ENCODE measurements at regions not wholly inside any gene's neighbourhood (a gene's known extent, or its start where the extent isn't known, plus 50 kb on each side); places are given as distances from the start of the nearest gene placed in this dataset.

DNA sequence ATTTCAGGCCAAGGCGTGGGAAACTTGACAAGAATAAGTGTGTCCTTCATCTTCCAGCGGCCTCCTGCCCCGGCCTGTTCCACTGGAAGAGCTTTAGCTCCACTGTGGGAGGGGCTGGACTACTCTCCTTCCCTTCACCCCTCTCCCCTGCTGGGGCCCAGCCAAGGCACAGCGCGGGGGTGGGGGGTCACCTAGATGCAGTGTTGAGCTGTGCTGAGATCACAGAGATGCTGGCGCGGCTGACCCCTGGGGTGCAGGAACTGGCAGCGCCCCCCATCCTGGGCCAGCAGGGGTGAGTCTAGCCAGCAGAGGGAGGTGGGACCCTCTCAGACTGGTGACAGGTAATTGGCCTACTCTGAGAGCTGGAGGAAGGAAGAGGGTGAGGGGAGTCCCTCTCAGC lies 111.8 kb upstream of the LHX1 start:
- FAIRE-seq (no peak), DNase-seq (ENCODE audit: insufficient read length) (no peak)
- TF ChIP-seq TAF1 (IDR thresholded peaks at IDR 0.05; ENCODE audit: borderline replicate concordance, low read depth, low read length) = no peak
- no peak for TF ChIP-seq POLR2A (IDR thresholded peaks at IDR 0.05; ENCODE audit: low read depth, low read length)
- no peak for TF ChIP-seq POLR2AphosphoS5 (IDR thresholded peaks at IDR 0.05; ENCODE audit: low read depth, low read length)

DNA sequence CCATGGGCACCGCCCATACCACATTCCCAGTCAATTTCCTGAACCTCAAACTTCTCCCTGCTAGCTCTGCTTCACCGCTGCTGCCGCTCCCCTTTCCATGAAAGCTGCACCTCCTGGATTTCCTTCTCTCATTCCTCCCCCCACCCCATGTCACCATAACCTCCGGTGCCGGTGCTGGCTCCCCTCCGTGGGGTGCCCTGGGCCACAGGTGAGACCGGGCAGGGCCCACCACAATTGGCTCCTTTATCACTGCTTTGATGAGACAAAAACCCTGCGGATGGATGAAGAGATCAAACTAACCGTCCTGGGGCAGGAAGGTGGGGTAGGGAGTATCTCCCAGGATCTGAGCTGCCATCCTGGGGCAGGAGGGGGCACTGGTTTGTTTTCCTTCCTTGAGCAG lies 111.3 kb upstream of the LHX1 start:
- no peak for DNase-seq (ENCODE audit: insufficient read length)
- TF ChIP-seq TAF1 (IDR thresholded peaks at IDR 0.05; ENCODE audit: borderline replicate concordance, low read depth, low read length) = no peak
- no peak for FAIRE-seq

DNA sequence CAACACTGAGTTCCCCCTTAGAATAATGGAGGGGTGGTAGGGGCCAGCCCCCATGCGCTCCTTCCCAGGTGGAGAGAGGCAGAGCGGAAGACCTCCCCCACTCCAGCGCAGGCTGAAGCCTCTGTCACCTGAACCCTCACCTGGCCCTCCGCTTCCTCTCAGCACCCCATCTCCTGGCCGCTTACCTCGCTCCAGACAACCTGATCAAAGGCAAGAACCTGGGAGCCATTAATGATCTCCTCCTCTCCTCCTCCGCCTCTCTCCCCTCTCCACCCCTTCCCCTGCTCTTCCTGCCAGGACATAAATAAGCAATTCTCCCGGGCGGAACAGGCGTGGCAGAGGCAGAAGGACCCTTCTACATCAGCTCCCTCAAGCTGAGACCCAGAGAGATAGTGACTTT lies 110.2 kb upstream of the LHX1 start:
- TF ChIP-seq POLR2A (IDR thresholded peaks at IDR 0.05; ENCODE audit: low read depth, low read length) (no peak), POLR2AphosphoS5 (IDR thresholded peaks at IDR 0.05; ENCODE audit: low read depth, low read length) (no peak), TAF1 (IDR thresholded peaks at IDR 0.05; ENCODE audit: borderline replicate concordance, low read depth, low read length) (no peak)
- DNase-seq (ENCODE audit: insufficient read length) (no peak), FAIRE-seq (no peak)

DNA sequence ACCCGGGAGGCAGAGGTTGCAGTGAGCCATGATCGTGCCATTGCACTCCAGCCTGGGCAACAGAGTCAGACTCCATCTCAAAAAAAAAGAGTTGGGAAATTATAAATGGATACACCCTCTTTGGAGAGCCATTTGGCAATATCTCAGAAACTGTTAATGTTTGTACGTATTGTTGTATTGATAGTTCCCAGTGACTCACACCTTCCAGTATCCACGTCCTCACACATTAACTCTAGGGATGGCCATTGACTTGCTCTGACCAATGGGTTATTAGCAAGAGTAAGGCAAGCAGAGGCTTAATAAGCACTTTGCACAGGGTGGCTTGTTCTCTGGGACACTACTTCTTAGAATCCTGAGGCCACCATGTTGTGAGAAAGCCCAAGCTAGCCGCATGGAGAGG lies 107.6 kb upstream of the LHX1 start:
- DNase-seq (ENCODE audit: insufficient read length) (no peak), FAIRE-seq (no peak)
- no peak for TF ChIP-seq TAF1 (IDR thresholded peaks at IDR 0.05; ENCODE audit: borderline replicate concordance, low read depth, low read length)
- no peak for TF ChIP-seq POLR2AphosphoS5 (IDR thresholded peaks at IDR 0.05; ENCODE audit: low read depth, low read length)
- TF ChIP-seq POLR2A (IDR thresholded peaks at IDR 0.05; ENCODE audit: low read depth, low read length) = no peak

DNA sequence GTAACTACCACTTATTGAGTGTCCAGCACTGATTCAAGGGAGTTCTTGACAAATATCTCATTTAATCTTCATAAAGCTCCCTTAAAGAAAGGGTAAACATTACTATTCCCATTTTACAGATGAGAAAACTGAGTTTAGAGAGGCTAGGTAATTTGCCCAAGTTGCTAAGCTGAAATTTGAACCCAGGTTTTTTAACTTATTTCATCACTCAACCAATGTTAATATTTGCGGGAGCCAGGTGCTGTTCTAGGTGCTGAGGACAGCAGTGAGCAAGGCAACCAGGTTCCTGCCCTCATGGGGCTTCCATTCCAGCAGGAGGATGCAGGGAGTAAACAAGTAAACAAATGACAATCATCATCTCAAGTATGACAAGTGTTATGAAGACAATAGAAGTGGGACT lies 104.0 kb upstream of the LHX1 start:
- DNase-seq (ENCODE audit: insufficient read length) = no peak
- FAIRE-seq = no peak
- TF ChIP-seq TAF1 (IDR thresholded peaks at IDR 0.05; ENCODE audit: borderline replicate concordance, low read depth, low read length) (no peak), POLR2A (IDR thresholded peaks at IDR 0.05; ENCODE audit: low read depth, low read length) (no peak), POLR2AphosphoS5 (IDR thresholded peaks at IDR 0.05; ENCODE audit: low read depth, low read length) (no peak)

DNA sequence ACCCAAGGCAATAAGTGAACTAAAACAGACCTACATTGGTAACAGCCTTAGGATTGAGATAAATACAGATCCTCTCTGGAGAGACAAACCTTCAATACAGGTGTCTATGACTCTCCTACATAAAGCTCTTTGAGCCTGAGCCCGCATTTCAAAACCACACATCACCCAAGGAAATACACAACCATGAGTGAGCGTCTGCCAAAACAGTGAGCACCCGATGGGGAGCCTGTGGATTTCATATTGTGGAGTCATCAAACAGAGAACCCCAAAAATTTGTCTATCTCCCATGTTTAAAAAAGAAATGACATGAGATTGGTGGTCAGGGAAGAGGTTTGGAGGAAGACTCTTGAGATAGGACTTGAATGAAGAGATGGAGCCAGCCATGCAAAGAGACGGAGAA lies 102.2 kb upstream of the LHX1 start:
- no peak for FAIRE-seq
- no peak for TF ChIP-seq TAF1 (IDR thresholded peaks at IDR 0.05; ENCODE audit: borderline replicate concordance, low read depth, low read length)
- TF ChIP-seq POLR2A (IDR thresholded peaks at IDR 0.05; ENCODE audit: low read depth, low read length) = no peak
- no peak for TF ChIP-seq POLR2AphosphoS5 (IDR thresholded peaks at IDR 0.05; ENCODE audit: low read depth, low read length)
- no peak for DNase-seq (ENCODE audit: insufficient read length)

DNA sequence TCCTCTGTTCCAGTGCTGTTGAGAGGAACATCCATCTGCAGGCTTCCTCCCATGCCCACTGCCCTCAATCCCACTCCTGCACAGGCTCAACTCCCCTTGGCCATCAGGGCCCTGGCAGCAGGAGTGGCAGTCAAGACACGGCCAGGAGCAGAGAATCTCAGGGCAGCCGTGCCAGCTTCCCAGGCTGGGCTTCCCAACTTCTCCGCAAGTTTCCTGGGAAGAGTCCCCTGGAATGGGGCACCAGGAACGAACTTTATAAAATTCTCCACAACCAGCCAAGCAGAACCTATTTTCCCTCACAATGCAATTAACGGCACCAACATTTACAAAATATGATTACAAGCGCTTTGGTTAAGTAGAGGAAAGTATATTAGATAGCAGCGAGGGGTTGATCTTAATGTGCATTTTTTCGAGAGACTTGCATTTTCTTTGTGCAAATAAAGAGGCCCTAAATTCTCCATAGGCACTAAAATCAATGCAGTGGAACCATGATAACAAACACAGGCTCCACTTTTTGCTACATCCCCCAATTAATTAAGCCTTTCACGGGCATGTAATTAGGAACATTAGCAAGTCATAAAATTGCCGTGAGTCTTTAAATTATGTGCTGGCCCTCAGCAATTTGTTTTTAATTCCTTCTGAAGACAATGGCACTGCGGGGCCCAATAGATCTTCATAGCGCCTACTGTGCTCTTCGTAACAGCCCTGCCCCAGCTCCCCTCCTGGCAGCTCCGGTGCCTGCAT lies 99.9 kb upstream of the LHX1 start:
- no peak for TF ChIP-seq TAF1 (IDR thresholded peaks at IDR 0.05; ENCODE audit: borderline replicate concordance, low read depth, low read length)
- TF ChIP-seq POLR2AphosphoS5 (IDR thresholded peaks at IDR 0.05; ENCODE audit: low read depth, low read length) = no peak
- no peak for TF ChIP-seq POLR2A (IDR thresholded peaks at IDR 0.05; ENCODE audit: low read depth, low read length)
- FAIRE-seq (no peak), DNase-seq (ENCODE audit: insufficient read length) (no peak)

DNA sequence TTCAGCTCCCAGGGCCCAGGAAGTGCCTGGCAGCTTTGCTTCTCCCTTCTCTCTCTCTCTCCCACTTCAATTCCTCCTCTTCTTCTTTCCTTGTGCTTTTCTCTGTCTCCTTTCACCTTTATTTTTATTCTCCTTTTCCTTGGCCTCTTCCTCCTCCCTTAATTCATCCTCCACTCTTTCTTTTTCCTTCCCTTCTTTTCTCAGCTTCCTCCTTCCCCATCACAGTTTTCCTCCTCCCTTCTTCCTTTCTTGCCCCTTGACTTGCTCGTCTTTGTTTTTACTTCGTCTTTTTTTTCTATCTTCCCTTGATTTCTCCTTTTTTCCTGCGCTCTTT lies 99.4 kb upstream of the LHX1 start:
- no peak for TF ChIP-seq POLR2A (IDR thresholded peaks at IDR 0.05; ENCODE audit: low read depth, low read length)
- FAIRE-seq (no peak), DNase-seq (ENCODE audit: insufficient read length) (no peak)

DNA sequence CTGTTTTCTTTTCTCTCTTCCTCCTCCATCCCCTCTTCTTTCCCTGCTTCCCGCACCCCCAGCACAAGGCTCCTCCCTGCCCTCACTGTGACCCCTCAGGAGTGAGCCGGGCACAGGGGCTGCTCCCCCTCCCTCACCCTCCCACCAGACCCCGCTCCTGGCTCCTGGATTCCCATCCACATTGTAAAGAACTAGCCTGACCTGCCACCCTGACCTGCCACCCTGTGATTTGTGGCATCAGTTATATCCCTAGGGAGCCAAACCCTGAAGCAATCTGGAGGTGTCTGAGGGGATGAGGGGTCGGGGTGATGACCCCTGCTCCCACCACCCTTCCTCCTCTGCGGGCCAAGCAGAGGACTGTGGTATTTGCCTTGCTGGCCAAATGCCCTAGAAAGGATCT lies 98.0 kb upstream of the LHX1 start:
- FAIRE-seq (no peak), DNase-seq (ENCODE audit: insufficient read length) (no peak)
- TF ChIP-seq TAF1 (IDR thresholded peaks at IDR 0.05; ENCODE audit: borderline replicate concordance, low read depth, low read length) = no peak
- TF ChIP-seq POLR2A (IDR thresholded peaks at IDR 0.05; ENCODE audit: low read depth, low read length) = no peak
- TF ChIP-seq POLR2AphosphoS5 (IDR thresholded peaks at IDR 0.05; ENCODE audit: low read depth, low read length) = no peak

DNA sequence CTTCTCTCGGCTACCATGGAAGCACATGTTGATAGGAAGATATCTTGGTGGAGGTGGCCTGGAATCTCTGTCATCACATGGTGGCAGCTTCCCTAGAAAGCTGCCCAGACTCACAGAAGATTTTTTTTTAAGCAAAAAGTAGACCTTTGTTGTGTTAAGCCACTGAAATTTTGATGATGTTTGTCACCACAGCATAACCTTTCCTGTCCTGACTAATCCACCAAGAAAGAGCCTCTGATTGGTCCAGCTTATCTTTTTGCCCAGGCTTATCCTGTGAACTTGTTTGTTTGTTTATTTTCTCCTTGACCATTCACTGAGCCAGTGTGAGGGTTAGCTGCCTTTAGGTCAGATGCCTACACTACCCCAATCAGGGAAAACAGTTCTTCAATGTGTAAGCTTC lies 96.5 kb upstream of the LHX1 start:
- TF ChIP-seq TAF1 (IDR thresholded peaks at IDR 0.05; ENCODE audit: borderline replicate concordance, low read depth, low read length) = no peak
- TF ChIP-seq POLR2AphosphoS5 (IDR thresholded peaks at IDR 0.05; ENCODE audit: low read depth, low read length) = no peak
- TF ChIP-seq POLR2A (IDR thresholded peaks at IDR 0.05; ENCODE audit: low read depth, low read length) = no peak
- FAIRE-seq = no peak
- DNase-seq (ENCODE audit: insufficient read length) = no peak

DNA sequence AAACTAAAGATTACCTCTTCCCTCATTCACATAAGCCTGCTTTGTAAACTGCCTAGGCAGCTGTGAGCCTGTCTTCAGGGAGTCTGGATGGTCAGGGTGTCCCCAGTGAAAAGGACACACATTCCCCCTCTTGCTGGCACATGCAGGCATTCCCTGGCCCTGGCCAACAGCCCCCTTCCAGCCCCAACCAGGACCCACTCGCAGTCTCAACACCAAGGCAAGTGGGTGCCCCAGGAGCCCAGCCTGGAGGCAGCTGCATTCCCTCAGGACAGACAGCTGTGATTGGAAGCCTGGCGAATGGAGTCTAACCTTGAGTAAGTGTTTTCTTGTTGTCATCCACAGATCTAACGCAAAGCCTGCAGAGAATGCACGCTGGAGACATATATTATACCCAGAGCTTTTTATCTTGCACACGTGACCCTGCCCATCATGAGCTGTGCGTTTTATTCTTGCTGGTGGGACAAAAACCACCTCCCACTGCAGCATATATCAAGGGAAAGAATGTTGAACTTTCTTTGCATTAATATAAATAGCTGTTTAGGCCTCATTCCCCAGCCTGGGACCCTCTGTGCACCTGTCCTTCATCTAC lies 95.0 kb upstream of the LHX1 start:
- DNase-seq (ENCODE audit: insufficient read length) (no peak), FAIRE-seq (no peak)
- TF ChIP-seq TAF1 (IDR thresholded peaks at IDR 0.05; ENCODE audit: borderline replicate concordance, low read depth, low read length) (no peak), POLR2A (IDR thresholded peaks at IDR 0.05; ENCODE audit: low read depth, low read length) (no peak), POLR2AphosphoS5 (IDR thresholded peaks at IDR 0.05; ENCODE audit: low read depth, low read length) (no peak)

DNA sequence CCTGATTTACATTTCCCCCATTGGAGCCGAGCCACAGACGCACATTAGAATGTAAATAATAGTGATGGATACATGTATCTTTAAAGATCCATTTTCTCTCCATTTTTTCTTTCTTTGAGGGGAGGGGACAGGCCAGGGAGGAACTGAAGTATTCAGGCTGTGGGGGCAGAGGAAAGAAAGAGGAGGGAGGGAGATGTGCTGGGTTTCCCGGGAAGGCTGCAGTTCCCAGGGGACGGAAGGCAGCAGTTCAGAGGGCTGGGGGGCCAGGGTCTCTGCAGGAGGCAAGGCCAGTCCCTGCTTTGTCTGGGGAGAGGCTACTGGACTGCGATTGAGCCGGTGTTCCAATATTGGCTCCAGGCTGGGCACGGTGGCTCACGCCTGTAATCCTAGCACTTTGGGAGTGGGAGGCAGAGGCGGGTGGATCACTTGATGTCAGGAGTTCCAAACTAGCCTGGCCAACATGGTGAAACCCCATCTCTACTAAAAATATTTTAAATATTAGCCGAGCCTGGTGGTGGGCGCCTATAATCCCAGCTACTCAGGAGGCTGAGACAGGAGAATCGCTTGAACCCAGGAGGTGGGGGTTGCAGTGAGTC lies 94.2 kb upstream of the LHX1 start:
- TF ChIP-seq POLR2AphosphoS5 (IDR thresholded peaks at IDR 0.05; ENCODE audit: low read depth, low read length) (no peak), POLR2A (IDR thresholded peaks at IDR 0.05; ENCODE audit: low read depth, low read length) (no peak), TAF1 (IDR thresholded peaks at IDR 0.05; ENCODE audit: borderline replicate concordance, low read depth, low read length) (no peak)
- DNase-seq (ENCODE audit: insufficient read length) (no peak), FAIRE-seq (no peak)

Data from GM12892 (cell line).